ENCODE measurements at regions not wholly inside any gene's neighbourhood (a gene's known extent, or its start where the extent isn't known, plus 50 kb on each side); places are given as distances from the start of the nearest gene placed in this dataset.
"Not testable (repeated sequence)": the region's sequence is repeated elsewhere in the genome, so short reads cannot be mapped to it uniquely, and the experiment has no call there.

GRCh38 chr2:183798535-183798934 is 674.3 kb downstream of the NUP35 start:
- DNase-seq (ENCODE audit: low read depth): no peak

DNA sequence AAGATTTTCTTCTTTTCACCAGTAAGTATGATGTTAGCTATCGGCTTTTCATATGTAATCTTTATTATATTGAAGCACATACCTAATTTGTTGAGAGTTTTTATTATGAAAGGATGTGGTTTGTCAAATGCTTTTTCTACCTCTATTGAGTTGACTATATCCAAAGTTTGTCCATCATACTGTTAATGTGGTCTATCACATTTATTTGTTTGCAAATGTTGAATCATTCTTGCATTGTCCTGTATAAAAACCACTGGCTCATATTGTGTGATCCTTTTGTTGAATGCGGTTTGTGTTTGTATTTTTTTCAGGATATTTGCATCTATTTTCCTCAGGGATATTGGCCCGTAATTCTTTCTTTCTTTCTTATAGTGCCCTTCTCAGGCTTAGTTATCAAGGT is 675.5 kb downstream of the NUP35 start:
- DNase-seq (ENCODE audit: low read depth): no peak

DNA sequence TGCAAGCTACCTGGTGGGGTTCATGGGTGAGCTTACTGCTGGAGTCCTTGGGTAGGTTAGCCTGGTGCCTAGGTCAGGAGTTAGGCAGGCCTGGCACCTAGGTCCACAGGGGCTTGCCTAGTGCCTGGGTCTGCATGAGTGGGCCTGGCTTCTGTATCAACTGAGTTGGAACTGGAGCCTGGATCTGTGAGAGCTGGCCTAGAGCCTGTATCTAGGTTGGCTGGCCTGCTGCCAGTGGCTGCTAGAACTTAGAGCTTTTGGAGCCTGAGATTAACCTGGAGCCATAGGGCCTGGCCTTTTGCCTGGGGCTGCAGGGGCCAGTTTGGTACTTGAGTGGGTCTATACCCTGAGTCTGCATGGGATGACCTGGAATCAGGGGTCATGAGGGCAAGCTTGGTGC is 679.4 kb downstream of the NUP35 start:
- no peak for DNase-seq (ENCODE audit: low read depth)

- no peak for DNase-seq (ENCODE audit: low read depth)
These were observed 683.6 kb downstream of the NUP35 start for GRCh38 chr2:183807870-183808269.

GRCh38 chr2:183809404-183809803 is 685.2 kb downstream of the NUP35 start:
- no peak for DNase-seq (ENCODE audit: low read depth)

DNA sequence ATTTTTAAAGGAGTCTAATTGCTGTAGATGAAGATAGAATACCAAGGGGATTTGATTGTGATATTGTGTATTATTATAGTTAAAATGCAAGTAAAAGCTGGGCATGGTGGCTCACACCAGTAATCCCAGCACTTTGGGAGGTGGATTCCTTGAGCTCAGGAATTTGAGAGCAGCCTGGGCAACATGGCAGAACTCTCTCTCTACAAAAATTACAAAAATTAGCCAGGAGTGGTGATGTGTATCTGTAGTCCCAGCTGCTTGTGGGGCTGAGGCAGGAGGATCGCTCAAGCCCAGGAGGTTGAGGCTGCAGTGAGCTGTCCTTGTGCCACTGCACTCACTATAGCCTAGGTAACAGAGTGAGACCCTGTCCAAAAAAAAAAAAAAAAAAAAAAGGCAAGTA is 687.0 kb downstream of the NUP35 start:
- no peak for DNase-seq (ENCODE audit: low read depth)

DNA sequence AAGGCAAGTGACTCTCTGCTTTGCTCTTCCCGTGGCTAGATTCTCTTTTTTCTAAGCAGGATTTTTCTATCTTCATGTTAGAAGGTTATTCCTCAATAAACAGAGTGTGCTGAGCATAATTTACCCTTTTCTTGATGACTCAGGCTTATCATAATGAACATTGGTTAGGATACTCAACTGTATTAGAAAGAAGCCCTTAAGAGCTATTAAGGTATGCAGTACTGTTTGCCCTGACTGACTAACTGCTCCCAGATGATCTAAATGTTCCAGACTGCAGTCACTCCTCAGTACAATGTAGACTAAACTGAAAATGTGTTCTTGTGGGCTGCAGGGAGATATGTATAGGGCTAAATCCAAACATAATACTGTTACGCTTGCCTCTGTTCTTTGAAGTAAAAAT is 687.8 kb downstream of the NUP35 start:
- no peak for DNase-seq (ENCODE audit: low read depth)

- no peak for DNase-seq (ENCODE audit: low read depth)
These were observed 701.5 kb downstream of the NUP35 start for GRCh38 chr2:183825710-183826109.

- DNase-seq (ENCODE audit: low read depth): no peak
These were observed 705.7 kb downstream of the NUP35 start for GRCh38 chr2:183829931-183830330.

DNA sequence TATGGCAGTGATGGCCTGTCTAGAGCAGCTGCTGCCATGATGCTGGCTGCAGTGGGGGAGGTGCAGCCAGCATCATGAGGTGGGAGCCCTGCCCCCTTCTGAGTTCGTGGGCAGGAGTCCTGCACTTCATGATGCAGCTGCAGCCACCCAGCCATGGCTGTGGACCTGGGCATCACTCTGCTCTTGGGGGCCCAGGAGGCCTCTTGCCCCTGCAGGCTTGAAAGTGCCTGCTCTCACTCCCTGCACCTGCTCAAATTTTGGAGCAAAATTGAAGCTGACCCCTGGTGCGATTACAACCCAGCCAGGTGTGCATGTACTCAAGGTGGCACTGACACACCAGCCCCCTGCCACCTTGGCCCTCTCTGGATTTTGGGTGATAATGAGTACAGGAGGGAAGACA is 712.9 kb downstream of the NUP35 start:
- DNase-seq (ENCODE audit: low read depth): no peak

DNA sequence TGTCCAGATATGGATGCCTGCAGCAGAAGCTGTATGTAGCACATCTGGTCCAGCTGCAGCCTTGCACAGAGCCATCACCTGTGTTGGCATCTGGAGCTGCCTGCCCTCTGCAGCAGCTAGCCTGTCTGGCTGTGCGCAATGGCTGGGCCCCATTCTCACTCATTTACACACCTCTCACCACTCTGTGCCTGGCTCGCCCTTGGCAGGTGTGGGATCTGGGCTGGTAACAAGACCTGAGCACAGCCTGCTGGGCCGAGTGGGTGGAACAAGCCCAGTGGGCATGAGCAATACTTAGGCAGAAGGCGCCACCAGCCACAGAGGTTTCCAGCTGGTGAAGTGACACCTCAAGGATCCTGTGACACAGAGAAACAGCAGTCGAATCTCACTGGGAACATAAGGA is 714.1 kb downstream of the NUP35 start:
- DNase-seq (ENCODE audit: low read depth): no peak

DNA sequence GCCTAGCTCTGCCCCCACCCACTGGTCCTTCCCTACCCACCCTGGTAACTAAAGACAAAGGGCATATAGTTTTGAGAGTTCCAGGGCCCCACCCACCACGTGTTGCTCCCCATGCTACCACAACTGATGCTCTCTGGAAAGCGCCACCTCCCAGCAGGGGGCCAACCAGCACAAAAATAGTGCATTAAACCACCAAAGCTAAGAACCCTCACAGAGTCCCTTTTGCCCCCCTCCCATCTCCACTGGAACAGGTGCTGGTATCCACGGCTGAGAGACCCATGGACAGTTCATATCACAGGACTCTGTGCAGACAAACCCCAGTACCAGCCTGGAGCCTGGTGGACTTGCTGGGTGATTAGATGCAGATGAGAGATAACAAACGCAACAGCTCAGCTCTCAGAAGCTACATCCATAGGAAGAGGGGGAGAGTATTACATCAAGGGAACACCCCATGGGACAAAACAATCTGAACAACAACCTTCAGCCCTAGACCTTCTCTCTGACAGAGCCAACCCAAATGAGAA is 715.9 kb downstream of the NUP35 start:
- no peak for DNase-seq (ENCODE audit: low read depth)

DNA sequence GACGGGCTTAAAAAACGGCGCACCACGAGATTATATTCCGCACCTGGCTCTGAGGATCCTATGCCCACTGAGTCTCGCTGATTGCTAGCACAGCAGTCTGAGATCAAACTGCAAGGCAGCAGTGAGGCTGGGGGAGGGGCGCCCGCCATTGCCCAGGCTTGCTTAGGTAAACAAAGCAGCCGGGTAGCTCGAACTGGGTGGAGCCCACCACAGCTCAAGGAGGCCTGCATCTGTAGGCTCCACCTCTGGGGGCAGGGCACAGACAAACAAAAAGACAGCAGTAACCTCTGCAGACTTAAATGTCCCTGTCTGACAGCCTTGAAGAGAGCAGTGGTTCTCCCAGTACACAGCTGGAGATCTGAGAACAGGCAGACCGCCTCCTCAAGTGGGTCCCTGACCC is 725.6 kb downstream of the NUP35 start:
- DNase-seq (ENCODE audit: low read depth): not testable (repeated sequence)

DNA sequence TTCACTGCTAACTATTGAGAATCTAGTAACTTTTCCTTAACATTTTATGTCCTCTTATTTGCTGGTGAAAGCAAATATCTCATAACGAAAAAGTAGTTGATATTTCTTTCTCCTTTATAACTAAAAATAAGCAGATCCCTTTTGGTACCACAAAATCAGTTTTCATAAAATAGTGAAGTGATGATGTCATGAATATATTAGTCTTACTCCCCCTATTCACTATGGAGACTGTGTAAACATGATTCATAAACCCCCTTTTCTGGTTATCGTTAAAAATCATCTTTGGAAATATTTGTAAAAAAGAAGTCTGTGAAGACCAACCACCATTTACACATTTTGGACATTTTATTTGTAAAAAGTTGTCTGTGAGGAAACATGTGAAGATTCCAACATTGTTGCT is 734.9 kb downstream of the NUP35 start:
- DNase-seq (ENCODE audit: low read depth): no peak

DNA sequence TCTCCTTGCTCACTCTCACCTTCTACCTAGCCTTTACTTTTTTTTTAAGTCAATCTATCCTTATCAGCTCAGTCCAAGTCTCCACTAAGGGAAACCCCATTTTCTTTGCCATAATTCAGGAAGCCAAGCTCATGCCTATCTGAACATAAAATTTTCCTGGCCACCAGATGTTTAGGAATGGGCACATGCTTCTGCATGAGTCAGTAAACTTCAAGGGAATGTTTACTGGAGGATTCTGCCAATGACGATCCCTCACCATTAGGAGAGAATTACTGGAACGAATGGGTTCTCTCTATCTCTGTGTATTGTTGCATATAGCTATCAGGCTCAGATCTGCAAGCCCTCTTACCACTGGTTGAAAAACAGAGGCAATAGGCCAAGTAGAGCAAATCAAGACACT is 731.7 kb upstream of the ZNF804A start:
- DNase-seq (ENCODE audit: low read depth): no peak

- no peak for DNase-seq (ENCODE audit: low read depth)
These were observed 731.1 kb upstream of the ZNF804A start for GRCh38 chr2:183867206-183867605.

- DNase-seq (ENCODE audit: low read depth): no peak
These were observed 730.2 kb upstream of the ZNF804A start for GRCh38 chr2:183868153-183868552.

DNA sequence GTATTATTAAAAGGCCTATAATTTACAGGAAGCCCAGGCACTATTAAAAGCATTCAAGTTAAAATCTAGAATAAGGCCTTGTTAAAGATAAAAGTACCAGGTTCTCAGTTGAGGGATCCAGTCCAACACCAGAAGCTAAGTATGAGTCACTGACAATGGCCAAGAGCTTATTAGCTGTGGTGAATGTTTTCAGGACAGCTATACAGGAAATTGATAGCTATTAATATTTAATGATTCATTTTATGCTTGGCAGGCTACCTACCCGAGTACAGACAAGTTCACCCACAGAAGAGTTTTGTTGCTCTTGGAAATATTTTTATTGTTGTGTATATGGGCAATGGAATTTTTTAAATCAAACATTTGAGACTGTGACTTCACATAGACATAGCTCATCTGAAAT is 729.6 kb upstream of the ZNF804A start:
- DNase-seq (ENCODE audit: low read depth): no peak

- DNase-seq (ENCODE audit: low read depth): no peak
These were observed 726.2 kb upstream of the ZNF804A start for GRCh38 chr2:183872131-183872530.

- DNase-seq (ENCODE audit: low read depth): no peak
These were observed 716.4 kb upstream of the ZNF804A start for GRCh38 chr2:183881978-183882377.

GRCh38 chr2:183892315-183892941 is 705.9 kb upstream of the ZNF804A start:
- DNase-seq (ENCODE audit: low read depth): no peak

GRCh38 chr2:183898641-183899040 is 699.7 kb upstream of the ZNF804A start:
- no peak for DNase-seq (ENCODE audit: low read depth)

DNA sequence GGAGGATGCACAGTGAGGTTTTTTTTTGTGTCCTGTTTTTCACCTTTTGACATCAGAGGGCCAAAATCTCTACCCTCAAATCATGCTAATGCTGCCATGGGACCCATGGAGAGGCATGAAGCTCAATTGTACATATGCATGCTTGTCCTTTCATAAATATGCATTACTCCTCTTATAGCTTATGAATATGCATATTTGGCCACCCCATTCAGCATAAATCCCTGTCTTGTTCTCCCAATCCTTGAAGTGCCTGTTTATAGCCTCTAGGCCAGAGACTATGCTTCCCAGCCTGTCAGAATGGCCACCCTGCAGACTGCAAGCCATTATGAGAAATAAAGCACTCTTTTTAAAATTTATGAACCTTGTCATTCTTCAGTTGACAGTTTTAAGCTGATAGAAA is 696.4 kb upstream of the ZNF804A start:
- no peak for DNase-seq (ENCODE audit: low read depth)

DNA sequence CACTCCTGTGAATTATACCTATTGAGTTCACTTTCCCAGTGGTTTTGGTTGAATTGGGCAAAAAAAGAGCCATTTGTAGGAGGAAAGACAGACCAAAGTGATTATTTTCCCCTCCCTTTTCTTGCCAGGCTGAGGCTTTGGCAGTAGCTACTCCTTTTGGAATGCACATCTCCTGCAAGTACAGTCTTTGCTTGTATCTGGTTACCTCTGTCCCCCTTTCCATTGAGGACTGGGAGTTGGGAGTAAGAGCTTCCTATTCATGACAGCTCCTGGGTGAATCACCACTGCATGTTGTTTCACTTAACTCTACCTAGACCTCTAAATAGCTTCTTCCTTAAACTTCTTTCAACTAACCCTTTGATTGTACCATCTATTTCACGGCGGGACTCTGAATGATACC is 695.3 kb upstream of the ZNF804A start:
- no peak for DNase-seq (ENCODE audit: low read depth)

Data from forelimb muscle (tissue), 1 donor.